Calu3 (cell line): ENCODE measurements at regions not wholly inside any gene's neighbourhood (a gene's known extent, or its start where the extent isn't known, plus 50 kb on each side); places are given as distances from the start of the nearest gene placed in this dataset.

Experiments
- BruUV-seq: library from RNA; stranded (reverse); fragments of 400-500 nt; replicated peaks from 2 replicates; lab custom pipeline; 2021; lab: Mats Ljungman, UMichigan
- CTCF ChIA-PET: fragments of 300-600 bp; sonication (Branson Sonifier 250); formaldehyde crosslinking; loops from one replicate; lab custom pipeline; 2022; ENCODE audit warnings: antibody characterized with exemption; lab: Charles Lee
- DNase-seq: peaks from one replicate; pipeline ENCODE4 v3.0.0; 2022
- H3K27ac Mint-ChIP-seq: one replicate; pipeline ENCODE4 v1.8.0; 2022; ENCODE audit warnings: mixed read lengths; ENCODE audit not compliant: unreplicated experiment
- H3K27me3 Mint-ChIP-seq: one replicate; pipeline ENCODE4 v1.8.0; 2022; ENCODE audit warnings: mixed read lengths; ENCODE audit not compliant: unreplicated experiment
- H3K36me3 Mint-ChIP-seq: one replicate; pipeline ENCODE4 v1.8.0; 2022; ENCODE audit warnings: mild to moderate bottlenecking, moderate library complexity, mixed read lengths; ENCODE audit not compliant: insufficient read depth, unreplicated experiment
- H3K4me1 Mint-ChIP-seq: one replicate; pipeline ENCODE4 v1.8.0; 2022; ENCODE audit warnings: mild to moderate bottlenecking, low read depth, mixed read lengths; ENCODE audit not compliant: unreplicated experiment
- H3K4me3 Mint-ChIP-seq: one replicate; pipeline ENCODE4 v1.8.0; 2022; ENCODE audit warnings: mild to moderate bottlenecking, low read depth, moderate library complexity, mixed read lengths; ENCODE audit not compliant: unreplicated experiment
- H3K9me3 Mint-ChIP-seq: one replicate; pipeline ENCODE4 v1.8.0; 2022; ENCODE audit warnings: low read depth, mixed read lengths; ENCODE audit not compliant: unreplicated experiment
- intact Hi-C: fragments of 100-400 bp; cut with micrococcal nuclease; formaldehyde crosslinking; loops from one replicate; pipeline ENCODE4 v1.10.0; 2022; ENCODE audit not compliant: unreplicated experiment
- TF ChIP-seq, protein P1 (sequence below): fragments of 200-600 bp; IDR thresholded peaks from one replicate; pipeline ENCODE4 v1.8.0; 2022; ENCODE audit warnings: antibody characterized with exemption; ENCODE audit not compliant: unreplicated experiment

DNA sequence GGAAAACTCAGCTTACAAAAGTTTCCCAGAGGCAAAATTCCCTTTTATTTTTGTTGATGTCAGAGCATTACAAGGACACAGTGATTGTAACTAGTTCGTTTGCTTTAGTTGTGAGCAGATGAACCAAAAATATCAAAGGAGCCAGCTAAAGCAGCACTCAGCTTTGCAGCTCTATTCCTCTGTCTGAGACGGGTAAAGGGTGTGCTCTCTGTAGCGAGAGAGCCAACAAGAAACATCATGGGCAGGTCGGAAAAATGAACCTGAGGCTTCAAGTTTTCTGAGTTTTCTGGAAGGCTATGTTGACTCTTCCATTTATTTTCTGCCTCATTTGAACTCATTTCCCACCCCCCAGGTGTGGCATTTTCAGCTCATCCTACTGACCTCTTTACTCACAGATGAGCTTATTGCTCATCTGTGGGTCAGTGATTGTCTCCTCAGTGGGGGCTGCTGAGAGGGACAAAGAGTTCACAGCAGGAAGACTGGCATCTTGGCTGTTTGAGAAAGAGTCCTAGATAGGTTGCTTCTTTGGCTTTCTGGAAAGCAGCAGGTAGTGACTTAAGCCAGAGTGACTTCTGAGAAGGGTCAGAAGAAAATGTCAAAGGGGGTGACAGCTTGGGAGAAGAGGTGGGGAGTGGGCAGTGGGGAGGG lies 66.6 kb upstream of the EPC2 start:
- DNase-seq: no peak
- H3K36me3 Mint-ChIP-seq: no peaks in the 10 kb centered on the region
- peaks cover 4% of the 10 kb centered on the region for H3K4me1 Mint-ChIP-seq
- CTCF ChIA-PET: no interaction called here
- intact Hi-C loops: no loop called here
- TF ChIP-seq, protein P1, sequence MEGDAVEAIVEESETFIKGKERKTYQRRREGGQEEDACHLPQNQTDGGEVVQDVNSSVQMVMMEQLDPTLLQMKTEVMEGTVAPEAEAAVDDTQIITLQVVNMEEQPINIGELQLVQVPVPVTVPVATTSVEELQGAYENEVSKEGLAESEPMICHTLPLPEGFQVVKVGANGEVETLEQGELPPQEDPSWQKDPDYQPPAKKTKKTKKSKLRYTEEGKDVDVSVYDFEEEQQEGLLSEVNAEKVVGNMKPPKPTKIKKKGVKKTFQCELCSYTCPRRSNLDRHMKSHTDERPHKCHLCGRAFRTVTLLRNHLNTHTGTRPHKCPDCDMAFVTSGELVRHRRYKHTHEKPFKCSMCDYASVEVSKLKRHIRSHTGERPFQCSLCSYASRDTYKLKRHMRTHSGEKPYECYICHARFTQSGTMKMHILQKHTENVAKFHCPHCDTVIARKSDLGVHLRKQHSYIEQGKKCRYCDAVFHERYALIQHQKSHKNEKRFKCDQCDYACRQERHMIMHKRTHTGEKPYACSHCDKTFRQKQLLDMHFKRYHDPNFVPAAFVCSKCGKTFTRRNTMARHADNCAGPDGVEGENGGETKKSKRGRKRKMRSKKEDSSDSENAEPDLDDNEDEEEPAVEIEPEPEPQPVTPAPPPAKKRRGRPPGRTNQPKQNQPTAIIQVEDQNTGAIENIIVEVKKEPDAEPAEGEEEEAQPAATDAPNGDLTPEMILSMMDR: no peak
- H3K27ac Mint-ChIP-seq: no peak overlapping the region
- H3K4me3 Mint-ChIP-seq: no peak overlapping the region
- peaks cover 51% of the 10 kb centered on the region for H3K27me3 Mint-ChIP-seq
- no TSS peak for BruUV-seq
- H3K9me3 Mint-ChIP-seq: no peaks in the 10 kb centered on the region

DNA sequence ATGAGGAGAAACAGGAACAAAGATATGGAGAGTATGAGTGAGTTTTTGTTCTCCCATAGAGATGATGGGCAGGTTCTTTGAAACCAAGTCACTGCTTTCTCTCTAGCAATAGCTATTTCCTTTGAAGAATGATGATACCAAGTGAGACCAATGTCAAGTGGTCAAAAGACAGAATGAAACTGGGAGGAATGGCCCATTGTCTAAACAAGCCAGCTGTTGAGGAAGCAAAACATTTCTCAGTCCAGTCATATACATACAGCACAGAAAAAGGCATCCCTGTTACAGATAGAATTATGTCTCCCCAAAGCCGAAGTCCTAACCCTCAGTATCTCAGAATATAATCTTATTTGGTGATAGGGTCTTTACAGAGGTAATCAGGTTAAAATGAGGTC lies 66.1 kb upstream of the EPC2 start:
- Mint-ChIP-seq H3K27ac (no peak overlapping the region), H3K4me1 (peaks cover 9% of the 10 kb centered on the region), H3K27me3 (peaks cover 51% of the 10 kb centered on the region), H3K9me3 (no peaks in the 10 kb centered on the region), H3K4me3 (no peak overlapping the region), H3K36me3 (no peaks in the 10 kb centered on the region)
- DNase-seq: no peak
- CTCF ChIA-PET: no interaction called here
- BruUV-seq: no TSS peak
- intact Hi-C loops: no loop called here
- TF ChIP-seq, protein P1: no peak

DNA sequence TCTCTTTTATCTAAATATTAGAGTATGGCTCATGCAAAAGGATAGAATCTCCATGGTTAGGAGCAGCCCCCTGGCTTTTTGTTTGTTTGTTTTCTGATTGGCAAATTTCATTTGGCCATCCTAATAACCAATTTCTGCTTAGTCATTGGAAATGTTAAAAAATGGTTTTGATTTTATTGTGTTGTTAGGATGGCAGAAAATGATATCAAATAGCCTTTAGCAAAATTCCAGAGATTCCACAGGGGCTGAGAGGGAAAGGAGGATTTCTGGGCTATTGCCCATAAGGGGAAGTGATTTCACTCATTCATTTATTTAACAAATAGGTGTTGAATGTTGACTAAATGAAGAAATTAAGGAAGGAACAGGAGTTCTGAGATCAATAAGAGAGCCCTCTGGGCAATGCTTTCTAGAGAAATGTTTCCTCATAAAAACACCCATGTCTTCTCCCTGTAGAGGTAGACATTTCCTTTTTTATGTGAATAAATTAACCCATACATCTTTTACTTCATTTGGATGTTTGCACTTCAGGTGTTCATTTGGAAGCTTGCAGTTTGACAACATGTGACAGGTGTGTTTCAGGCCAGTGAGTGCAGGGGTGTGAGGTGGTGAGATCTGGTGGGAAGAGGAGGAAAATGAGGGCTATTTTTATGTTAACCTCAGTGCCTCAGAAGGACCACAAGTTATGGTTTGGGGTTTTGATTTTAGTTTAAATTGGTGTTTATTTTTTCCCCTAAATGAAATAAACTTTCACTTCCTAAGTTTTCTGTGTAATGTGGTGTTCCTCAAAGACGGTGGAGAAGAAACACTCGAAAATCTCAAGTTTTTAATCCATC lies 61.7 kb upstream of the EPC2 start:
- no peak for DNase-seq
- BruUV-seq: no TSS peak
- TF ChIP-seq, protein P1: no peak

DNA sequence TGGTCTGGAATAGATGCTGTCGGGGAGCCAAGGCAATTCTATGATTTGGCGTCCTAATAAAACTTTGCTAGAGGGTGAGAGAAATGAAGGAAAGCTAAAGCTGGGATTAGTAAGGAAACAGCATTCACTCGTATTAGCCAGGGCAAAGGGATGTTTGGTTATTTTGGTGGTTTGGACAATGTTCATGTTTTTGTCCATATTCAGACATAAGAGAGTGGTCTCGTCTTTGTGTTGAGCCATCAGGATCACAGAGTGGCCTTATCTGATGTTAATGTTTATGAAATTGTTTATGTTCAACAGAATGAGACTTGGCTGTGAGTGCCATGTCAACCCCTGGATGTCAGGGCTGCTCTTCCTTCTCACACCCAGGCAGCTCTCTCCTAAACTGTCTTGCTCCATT lies 58.9 kb upstream of the EPC2 start:
- TF ChIP-seq, protein P1: no peak
- Mint-ChIP-seq H3K27me3 (no peaks in the 10 kb centered on the region), H3K27ac (no peak overlapping the region), H3K4me1 (peaks cover 9% of the 10 kb centered on the region), H3K4me3 (no peak overlapping the region), H3K36me3 (no peaks in the 10 kb centered on the region), H3K9me3 (no peaks in the 10 kb centered on the region)
- CTCF ChIA-PET: interaction anchor here (0.6 kb wide), 1 partner anchor 277 kb away, joined by 3 read pairs; no protein-coding TSS in a partner anchor
- intact Hi-C loops: no loop called here
- no TSS peak for BruUV-seq
- no peak for DNase-seq

More for the DNA sequence above, 61.7 kb upstream of the EPC2 start:
- peaks cover 21% of the 10 kb centered on the region for H3K27me3 Mint-ChIP-seq
- intact Hi-C loops: no loop called here
- H3K27ac Mint-ChIP-seq: no peak overlapping the region
- peaks cover 9% of the 10 kb centered on the region for H3K4me1 Mint-ChIP-seq
- CTCF ChIA-PET: interaction anchor here (0.6 kb wide), 1 partner anchor 73 kb away, joined by 6 read pairs; no protein-coding TSS in a partner anchor
- H3K9me3 Mint-ChIP-seq: no peaks in the 10 kb centered on the region
- no peaks in the 10 kb centered on the region for H3K36me3 Mint-ChIP-seq
- H3K4me3 Mint-ChIP-seq: no peak overlapping the region
